T-cell (primary cell): ENCODE measurements at regions not wholly inside any gene's neighbourhood (a gene's known extent, or its start where the extent isn't known, plus 50 kb on each side); places are given as distances from the start of the nearest gene placed in this dataset.

ENCODE experiments used
- ATAC-seq, 4 experiments: fragments of 200-7000 bp in 3 of 4; fragments of 150-1000 bp in 1 of 4; cut with Tn5 transposase; replicated peaks in 1 of 4; 1 replicate in 3 of 4; 2 replicates in 1 of 4; pipeline ENCODE4 v1.10.0; 2021; ENCODE audit warnings: moderate library complexity in 3 of 4, mild to moderate bottlenecking in 2 of 4, moderate number of reproducible peaks in 1 of 4
- CTCF ChIA-PET, 2 donors: fragments of 300-600 bp; sonication (Branson Sonifier 250); formaldehyde crosslinking; loops; one replicate each; lab custom pipeline; 2022; ENCODE audit warnings: antibody characterized with exemption in 2 of 2; lab: Charles Lee
- POLR2A ChIA-PET, 2 donors: fragments of 300-600 bp; sonication (Branson Sonifier 250); formaldehyde crosslinking; loops; one replicate each; lab custom pipeline; 2022; ENCODE audit warnings: antibody characterized with exemption in 2 of 2; lab: Charles Lee
- DNase-seq, 35 experiments: peaks; one replicate each; pipeline versions ENCODE4 v3.0.0 to v3.0.0-alpha.2; 2013 to 2023
- H3K27ac ChIP-seq: one replicate; pipeline ENCODE4 v1.5.1; 2013; ENCODE audit warnings: low read length
- H3K27me3 ChIP-seq, 2 experiments: replicated peaks in 1 of 2; 1 replicate in 1 of 2; 2 replicates in 1 of 2; pipeline versions ENCODE4 v1.6.1 to v1.7.0; 2013; ENCODE audit warnings: low read length in 1 of 2, mixed read lengths in 1 of 2; ENCODE audit not compliant: control insufficient read depth in 2 of 2, insufficient read depth in 2 of 2; ENCODE audit errors: extremely low read depth in 1 of 2
- H3K36me3 ChIP-seq, 2 donors: 1 replicate in 1 of 2; 2 replicates in 1 of 2; pipeline versions ENCODE4 v1.6.1 to v1.7.0; 2013; ENCODE audit warnings: low read length in 1 of 2; ENCODE audit not compliant: control insufficient read depth in 2 of 2, insufficient read depth in 1 of 2; ENCODE audit errors: extremely low read depth in 1 of 2
- H3K4me1 ChIP-seq, 2 experiments: 1 replicate in 1 of 2; 2 replicates in 1 of 2; pipeline versions ENCODE4 v1.6.1 to v1.7.0; 2013; ENCODE audit warnings: low read length in 2 of 2, mixed read lengths in 1 of 2; ENCODE audit not compliant: insufficient read depth in 2 of 2, control insufficient read depth in 1 of 2; ENCODE audit errors: extremely low read depth in 1 of 2
- H3K4me3 ChIP-seq, 2 donors: 1 replicate in 1 of 2; 2 replicates in 1 of 2; pipeline versions ENCODE4 v1.5.1 to v1.7.0; 2013; ENCODE audit warnings: mild to moderate bottlenecking in 2 of 2, low read length in 1 of 2, moderate library complexity in 1 of 2; ENCODE audit not compliant: control insufficient read depth in 1 of 2; ENCODE audit errors: extremely low read depth in 1 of 2
- H3K9me3 ChIP-seq: 2 replicates; pipeline ENCODE4 v1.7.0; 2013
- H3K27ac Mint-ChIP-seq, 2 donors: one replicate each; pipeline ENCODE4 v1.8.0; 2020 to 2021; ENCODE audit warnings: mild to moderate bottlenecking in 2 of 2, mixed read lengths in 2 of 2
- H3K27me3 Mint-ChIP-seq, 2 donors: one replicate each; pipeline ENCODE4 v1.8.0; 2021 to 2022; ENCODE audit warnings: mixed read lengths in 2 of 2
- H3K36me3 Mint-ChIP-seq: one replicate; pipeline ENCODE4 v1.8.0; 2021; ENCODE audit warnings: mixed read lengths
- H3K4me1 Mint-ChIP-seq, 3 donors: one replicate each; pipeline ENCODE4 v1.8.0; 2020 to 2022; ENCODE audit warnings: mixed read lengths in 3 of 3, mild to moderate bottlenecking in 1 of 3
- H3K4me3 Mint-ChIP-seq, 3 donors: one replicate each; pipeline ENCODE4 v1.8.0; 2020 to 2022; ENCODE audit warnings: mild to moderate bottlenecking in 3 of 3, mixed read lengths in 3 of 3, moderate library complexity in 3 of 3
- H3K9me3 Mint-ChIP-seq, 3 donors: one replicate each; pipeline ENCODE4 v1.8.0; 2020 to 2022; ENCODE audit warnings: mixed read lengths in 3 of 3
- WGBS: methylation state at CpG from one replicate; pipeline ENCODE4 v1.1.5; 2013; ENCODE audit warnings: missing lambda C conversion rate; ENCODE audit not compliant: insufficient coverage; 5-methylcytosine and 5-hydroxymethylcytosine counted together

GRCh38 chr3:69524816-69525215, 138.9 kb upstream of the FRMD4B start:
- no peak for ATAC-seq
- no peak overlapping the region for H3K27ac ChIP-seq
- H3K4me1 ChIP-seq: no peaks in the 10 kb centered on the region
- H3K9me3 ChIP-seq: no peaks in the 10 kb centered on the region
- ChIA-PET CTCF (no interaction called here), POLR2A (no interaction called here)
- Mint-ChIP-seq H3K4me1 (no peaks in the 10 kb centered on the region), H3K9me3 (peaks cover 0 to 3% (median 0%) of the 10 kb centered on the region in 3 donors), H3K27ac (no peak overlapping the region), H3K36me3 (no peaks in the 10 kb centered on the region), H3K4me3 (no peak overlapping the region), H3K27me3 (peaks cover 3 to 8% of the 10 kb centered on the region in 2 donors)
- no CpG with 5 or more reads among the region's 1 CpG for WGBS
- no peak for DNase-seq
- no peak overlapping the region for H3K4me3 ChIP-seq
- H3K36me3 ChIP-seq: no peaks in the 10 kb centered on the region
- H3K27me3 ChIP-seq: peaks cover 0 to 2% of the 10 kb centered on the region in 2 experiments

- H3K4me3 ChIP-seq: no peak overlapping the region
- no peaks in the 10 kb centered on the region for H3K9me3 ChIP-seq
- H3K4me3 Mint-ChIP-seq: no peak overlapping the region
- H3K27me3 Mint-ChIP-seq: peaks cover 0 to 3% of the 10 kb centered on the region in 2 donors
- ChIA-PET POLR2A (no interaction called here), CTCF (no interaction called here)
- H3K4me1 ChIP-seq: no peaks in the 10 kb centered on the region
- no peaks in the 10 kb centered on the region for H3K4me1 Mint-ChIP-seq
- no peak overlapping the region for H3K27ac ChIP-seq
- no peak for DNase-seq
- no peak overlapping the region for H3K27ac Mint-ChIP-seq
- H3K9me3 Mint-ChIP-seq: no peaks in the 10 kb centered on the region
- H3K36me3 Mint-ChIP-seq: no peaks in the 10 kb centered on the region
- ATAC-seq: no peak
- H3K36me3 ChIP-seq: no peaks in the 10 kb centered on the region
- peaks cover 0 to 2% of the 10 kb centered on the region in 2 experiments for H3K27me3 ChIP-seq
These were observed 135.4 kb upstream of the FRMD4B start for GRCh38 chr3:69521286-69521685.

- Mint-ChIP-seq H3K27ac (no peak overlapping the region), H3K4me1 (no peaks in the 10 kb centered on the region), H3K4me3 (no peak overlapping the region), H3K27me3 (peaks cover 9 to 11% of the 10 kb centered on the region in 2 donors), H3K9me3 (peaks cover 0 to 2% (median 0%) of the 10 kb centered on the region in 3 donors), H3K36me3 (no peaks in the 10 kb centered on the region)
- ATAC-seq (no peak), DNase-seq (no peak)
- 60% methylated on average over 1 of the region's 4 CpGs for WGBS
- ChIA-PET CTCF (interaction anchor here in 1 of 2 donors (0.5 kb wide), 1 partner anchor 1101 kb away, joined by 4 read pairs; no protein-coding TSS in a partner anchor), POLR2A (no interaction called here)
- H3K36me3 ChIP-seq: no peaks in the 10 kb centered on the region
- peaks cover 0 to 3% of the 10 kb centered on the region in 2 experiments for H3K27me3 ChIP-seq
- no peak overlapping the region for H3K4me3 ChIP-seq
- no peaks in the 10 kb centered on the region for H3K4me1 ChIP-seq
- no peak overlapping the region for H3K27ac ChIP-seq
- H3K9me3 ChIP-seq: no peaks in the 10 kb centered on the region
These were observed 125.5 kb upstream of the FRMD4B start for GRCh38 chr3:69511361-69511760.

GRCh38 chr3:69510481-69511030, 124.7 kb upstream of the FRMD4B start:
- no peaks in the 10 kb centered on the region for H3K36me3 Mint-ChIP-seq
- ChIA-PET CTCF (interaction anchor here in 1 of 2 donors (0.5 kb wide), 1 partner anchor 1100 kb away, joined by 4 read pairs; no protein-coding TSS in a partner anchor), POLR2A (no interaction called here)
- peaks cover 9 to 11% of the 10 kb centered on the region in 2 donors for H3K27me3 Mint-ChIP-seq
- H3K4me1 Mint-ChIP-seq: no peaks in the 10 kb centered on the region
- no peaks in the 10 kb centered on the region for H3K36me3 ChIP-seq
- H3K4me3 Mint-ChIP-seq: no peak overlapping the region
- H3K9me3 Mint-ChIP-seq: peaks cover 0 to 2% (median 0%) of the 10 kb centered on the region in 3 donors
- 44% methylated on average over 1 of the region's 3 CpGs for WGBS
- H3K4me1 ChIP-seq: no peaks in the 10 kb centered on the region
- no peak overlapping the region for H3K4me3 ChIP-seq
- no peaks in the 10 kb centered on the region for H3K9me3 ChIP-seq
- ATAC-seq (no peak), DNase-seq (no peak)
- H3K27ac Mint-ChIP-seq: no peak overlapping the region
- H3K27me3 ChIP-seq: peaks cover 0 to 3% of the 10 kb centered on the region in 2 experiments
- H3K27ac ChIP-seq: no peak overlapping the region

- H3K4me1 Mint-ChIP-seq: no peaks in the 10 kb centered on the region
- POLR2A ChIA-PET: no interaction called here
- 60% methylated on average over 1 of the region's 3 CpGs for WGBS
These were observed 123.4 kb upstream of the FRMD4B start for GRCh38 chr3:69509288-69509687.

GRCh38 chr3:69505770-69506407, 120.0 kb upstream of the FRMD4B start:
- no CpG with 5 or more reads among the region's 7 CpGs for WGBS
- H3K9me3 ChIP-seq: no peaks in the 10 kb centered on the region
- H3K27ac Mint-ChIP-seq: no peak overlapping the region
- DNase-seq: no peak
- H3K4me1 ChIP-seq: no peaks in the 10 kb centered on the region
- POLR2A ChIA-PET: no interaction called here
- CTCF ChIA-PET: interaction anchor here in 1 of 2 donors (0.6 kb wide), 1 partner anchor 323 kb away, joined by 4 read pairs; no protein-coding TSS in a partner anchor
- H3K27me3 ChIP-seq: no peaks in the 10 kb centered on the region
- H3K4me1 Mint-ChIP-seq: no peaks in the 10 kb centered on the region
- no peaks in the 10 kb centered on the region for H3K36me3 ChIP-seq
- no peak for ATAC-seq
- no peaks in the 10 kb centered on the region for H3K36me3 Mint-ChIP-seq
- H3K4me3 Mint-ChIP-seq: no peak overlapping the region
- no peak overlapping the region for H3K27ac ChIP-seq
- H3K4me3 ChIP-seq: no peak overlapping the region
- peaks cover 0 to 3% (median 0%) of the 10 kb centered on the region in 3 donors for H3K9me3 Mint-ChIP-seq
- peaks cover 7 to 9% of the 10 kb centered on the region in 2 donors for H3K27me3 Mint-ChIP-seq

More at GRCh38 chr3:69509288-69509687, 123.4 kb upstream of the FRMD4B start:
- Mint-ChIP-seq H3K9me3 (peaks cover 0 to 2% (median 0%) of the 10 kb centered on the region in 3 donors), H3K27ac (no peak overlapping the region), H3K27me3 (peaks cover 9 to 11% of the 10 kb centered on the region in 2 donors), H3K36me3 (no peaks in the 10 kb centered on the region), H3K4me3 (no peak overlapping the region)
- H3K36me3 ChIP-seq: no peaks in the 10 kb centered on the region
- peaks cover 0 to 3% of the 10 kb centered on the region in 2 experiments for H3K27me3 ChIP-seq
- DNase-seq (no peak), ATAC-seq (no peak)
- H3K4me3 ChIP-seq: no peak overlapping the region
- no peaks in the 10 kb centered on the region for H3K9me3 ChIP-seq
- no peaks in the 10 kb centered on the region for H3K4me1 ChIP-seq
- no peak overlapping the region for H3K27ac ChIP-seq
- CTCF ChIA-PET: no interaction called here
